PC-3 (cell line): ENCODE measurements at regions not wholly inside any gene's neighbourhood (a gene's known extent, or its start where the extent isn't known, plus 50 kb on each side); places are given as distances from the start of the nearest gene placed in this dataset.

Experiments used
- ATAC-seq: fragments of 200-7000 bp; cut with Tn5 transposase; 2 replicates; pipeline ENCODE4 v1.9.1; 2020; ENCODE audit warnings: mild to moderate bottlenecking, moderate library complexity
- BruUV-seq: library from RNA; stranded (reverse); fragments of 400-500 nt; replicated peaks from 2 replicates; lab custom pipeline; 2021; lab: Mats Ljungman, UMichigan
- CTCF ChIA-PET: fragments of 300-600 bp; sonication (Branson Sonifier 250); formaldehyde crosslinking; loops from one replicate; lab custom pipeline; 2022; ENCODE audit warnings: antibody characterized with exemption; lab: Charles Lee
- POLR2A ChIA-PET: fragments of 300-600 bp; sonication (Branson Sonifier 250); formaldehyde crosslinking; loops from one replicate; lab custom pipeline; 2022; ENCODE audit warnings: antibody characterized with exemption; ENCODE audit not compliant: unreplicated experiment; lab: Charles Lee
- DNase-seq: peaks from one replicate; pipeline ENCODE4 v3.0.0-alpha.2; 2015
- H2AFZ ChIP-seq: fragments of 300-600 bp; sonication (generic); 2 replicates; pipeline ENCODE4 v1.6.0; 2016; ENCODE audit warnings: antibody characterized with exemption, low read length
- H3F3A ChIP-seq: fragments of 300-600 bp; sonication (generic); one replicate; pipeline ENCODE4 v1.6.0; 2017; ENCODE audit warnings: antibody characterized with exemption, low read length, control low read depth, mild to moderate bottlenecking; ENCODE audit not compliant: unreplicated experiment
- H3K27ac ChIP-seq: fragments of 300-600 bp; sonication (generic); 2 replicates; pipeline ENCODE4 v1.5.1; 2016; ENCODE audit warnings: mild to moderate bottlenecking, low read length
- H3K27me3 ChIP-seq: fragments of 300-600 bp; sonication (generic); 2 replicates; pipeline ENCODE4 v1.6.1; 2016; ENCODE audit warnings: low read length, mixed read lengths
- H3K36me3 ChIP-seq: fragments of 300-600 bp; sonication (generic); 2 replicates; pipeline ENCODE4 v1.6.1; 2016; ENCODE audit warnings: low read depth, mixed run types, low read length, mixed read lengths
- H3K4me1 ChIP-seq: fragments of 300-600 bp; sonication (generic); 2 replicates; pipeline ENCODE4 v1.5.1; 2016; ENCODE audit warnings: low read length; ENCODE audit not compliant: insufficient read depth
- H3K4me2 ChIP-seq: fragments of 300-600 bp; sonication (generic); 2 replicates; pipeline ENCODE4 v1.6.0; 2016; ENCODE audit warnings: low read length
- H3K4me3 ChIP-seq: fragments of 300-600 bp; sonication (generic); 2 replicates; pipeline ENCODE4 v1.5.1; 2016; ENCODE audit warnings: mild to moderate bottlenecking, low read length, mixed read lengths
- H3K79me2 ChIP-seq: fragments of 300-600 bp; sonication (generic); 2 replicates; pipeline ENCODE4 v1.6.1; 2017; ENCODE audit warnings: low read length, mixed read lengths
- H3K9ac ChIP-seq: fragments of 300-600 bp; sonication (generic); 2 replicates; pipeline ENCODE4 v1.6.0; 2016; ENCODE audit warnings: mild to moderate bottlenecking, low read length
- H3K9me2 ChIP-seq: fragments of 300-600 bp; sonication (generic); replicated peaks from 2 replicates; pipeline ENCODE4 v1.6.1; 2016; ENCODE audit warnings: mixed run types, low read length, mixed read lengths
- H3K9me3 ChIP-seq: fragments of 300-600 bp; sonication (generic); 2 replicates; pipeline ENCODE4 v1.6.1; 2016; ENCODE audit warnings: low read length, mixed read lengths
- H4K20me1 ChIP-seq: fragments of 300-600 bp; sonication (generic); 2 replicates; pipeline ENCODE4 v1.6.1; 2016; ENCODE audit warnings: low read length, mixed read lengths
- EZH2 ChIP-seq: fragments of 300-600 bp; sonication (generic); IDR thresholded peaks from one replicate; pipeline ENCODE4 v1.6.1; 2017; ENCODE audit warnings: antibody characterized with exemption, mild to moderate bottlenecking, low read length; ENCODE audit not compliant: unreplicated experiment
- EZH2phosphoT487 ChIP-seq: fragments of 300-600 bp; sonication (generic); IDR thresholded peaks from 2 replicates; pipeline ENCODE4 v1.6.1; 2018; ENCODE audit warnings: mild to moderate bottlenecking, antibody characterized with exemption, low read length, borderline replicate concordance
- intact Hi-C: fragments of 100-400 bp; cut with micrococcal nuclease; formaldehyde crosslinking; loops from 2 replicates; pipeline ENCODE4 v1.9.0; 2023
- TF ChIP-seq, protein P1 (sequence below): fragments of 300-600 bp; sonication (generic); conservative IDR thresholded peaks from 2 replicates; pipeline ENCODE4 v1.5.1; 2017; ENCODE audit warnings: antibody characterized with exemption, low read depth, mild to moderate bottlenecking, low read length

DNA sequence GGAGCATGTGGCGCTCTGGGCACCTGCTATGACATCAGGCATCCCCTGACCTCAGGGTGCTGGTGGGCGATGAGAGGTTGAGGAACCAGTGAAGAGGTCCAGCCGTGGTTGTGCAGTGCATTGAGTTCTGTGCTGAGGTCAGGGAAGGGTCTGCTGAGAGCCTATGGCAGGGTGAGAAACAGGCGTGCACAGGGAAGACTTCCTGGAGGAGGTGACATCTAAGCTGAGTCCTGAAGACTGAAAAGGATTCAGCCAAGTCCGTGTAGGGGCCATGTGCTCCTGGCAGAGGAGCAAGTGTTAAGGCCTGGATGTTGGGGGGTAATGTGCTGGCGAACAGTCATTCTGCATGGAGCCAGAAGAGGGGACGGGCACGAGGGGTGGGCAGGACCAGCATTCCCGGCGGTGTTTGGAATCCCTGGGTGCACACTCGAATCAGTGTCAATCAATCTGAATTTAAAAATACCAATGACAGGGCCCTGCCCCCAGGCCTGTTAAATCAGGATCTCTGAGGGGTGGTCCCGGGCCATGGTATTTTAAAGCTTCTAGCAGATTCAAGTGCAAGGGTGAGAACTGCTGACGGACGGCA lies 65.8 kb upstream of the CIBAR2 start:
- intact Hi-C loops, result no loop called here
- Histone ChIP-seq H3K9ac (no peak overlapping the region), H3K9me2 (no peaks in the 10 kb centered on the region), H3K27me3 (no peaks in the 10 kb centered on the region), H3K4me1 (peaks cover 23% of the 10 kb centered on the region), H3K27ac (no peak overlapping the region), H3K4me2 (no peak overlapping the region), H3K79me2 (peaks cover 79% of the 10 kb centered on the region), H2AFZ (no peak overlapping the region), H3K9me3 (no peaks in the 10 kb centered on the region), H3K36me3 (no peaks in the 10 kb centered on the region), H3F3A (peaks cover 5% of the 10 kb centered on the region), H3K4me3 (no peak overlapping the region), H4K20me1 (no peaks in the 10 kb centered on the region)
- CTCF ChIA-PET, result no interaction called here
- POLR2A ChIA-PET, result no interaction called here
- no peak for TF ChIP-seq EZH2phosphoT487
- no peak for TF ChIP-seq EZH2
- TF ChIP-seq, protein P1, sequence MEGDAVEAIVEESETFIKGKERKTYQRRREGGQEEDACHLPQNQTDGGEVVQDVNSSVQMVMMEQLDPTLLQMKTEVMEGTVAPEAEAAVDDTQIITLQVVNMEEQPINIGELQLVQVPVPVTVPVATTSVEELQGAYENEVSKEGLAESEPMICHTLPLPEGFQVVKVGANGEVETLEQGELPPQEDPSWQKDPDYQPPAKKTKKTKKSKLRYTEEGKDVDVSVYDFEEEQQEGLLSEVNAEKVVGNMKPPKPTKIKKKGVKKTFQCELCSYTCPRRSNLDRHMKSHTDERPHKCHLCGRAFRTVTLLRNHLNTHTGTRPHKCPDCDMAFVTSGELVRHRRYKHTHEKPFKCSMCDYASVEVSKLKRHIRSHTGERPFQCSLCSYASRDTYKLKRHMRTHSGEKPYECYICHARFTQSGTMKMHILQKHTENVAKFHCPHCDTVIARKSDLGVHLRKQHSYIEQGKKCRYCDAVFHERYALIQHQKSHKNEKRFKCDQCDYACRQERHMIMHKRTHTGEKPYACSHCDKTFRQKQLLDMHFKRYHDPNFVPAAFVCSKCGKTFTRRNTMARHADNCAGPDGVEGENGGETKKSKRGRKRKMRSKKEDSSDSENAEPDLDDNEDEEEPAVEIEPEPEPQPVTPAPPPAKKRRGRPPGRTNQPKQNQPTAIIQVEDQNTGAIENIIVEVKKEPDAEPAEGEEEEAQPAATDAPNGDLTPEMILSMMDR, result no peak
- no peak for ATAC-seq
- DNase-seq, result no peak
- no TSS peak for BruUV-seq

DNA sequence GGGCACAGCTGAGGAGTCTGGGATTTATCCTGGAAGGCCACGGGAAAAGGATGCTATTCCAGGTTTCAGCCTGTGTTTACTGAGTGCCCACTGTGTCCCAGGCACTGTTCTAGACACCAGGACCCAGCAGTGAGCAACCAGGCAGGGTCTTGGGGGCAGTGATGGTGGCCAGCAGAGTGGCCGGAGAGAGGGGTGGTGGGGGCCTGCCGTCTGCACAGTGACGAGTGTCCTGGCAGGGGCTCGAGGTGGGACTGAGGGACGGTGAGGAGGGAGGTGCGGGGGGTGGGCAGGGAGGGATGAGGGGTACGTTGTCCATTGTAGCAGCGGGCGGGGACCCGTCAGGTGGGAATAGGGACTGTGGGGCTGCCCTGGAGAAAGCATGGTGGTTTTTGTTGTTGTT lies 66.3 kb upstream of the CIBAR2 start:
- Histone ChIP-seq H3K79me2 (peaks cover 76% of the 10 kb centered on the region), H3K27ac (no peak overlapping the region), H2AFZ (no peak overlapping the region), H3K36me3 (peaks cover 2% of the 10 kb centered on the region), H3K9me3 (no peaks in the 10 kb centered on the region), H3K4me2 (no peak overlapping the region), H3F3A (peaks cover under 1% of the 10 kb centered on the region), H3K4me3 (no peak overlapping the region), H3K9ac (no peak overlapping the region), H3K27me3 (no peaks in the 10 kb centered on the region), H3K9me2 (no peaks in the 10 kb centered on the region), H3K4me1 (peaks cover 18% of the 10 kb centered on the region), H4K20me1 (no peaks in the 10 kb centered on the region)
- CTCF ChIA-PET, result no interaction called here
- ATAC-seq (no peak), DNase-seq (no peak)
- intact Hi-C loops, result no loop called here
- no TSS peak for BruUV-seq
- POLR2A ChIA-PET, result no interaction called here
- TF ChIP-seq, protein P1, result no peak
- TF ChIP-seq EZH2phosphoT487 (no peak), EZH2 (no peak)

DNA sequence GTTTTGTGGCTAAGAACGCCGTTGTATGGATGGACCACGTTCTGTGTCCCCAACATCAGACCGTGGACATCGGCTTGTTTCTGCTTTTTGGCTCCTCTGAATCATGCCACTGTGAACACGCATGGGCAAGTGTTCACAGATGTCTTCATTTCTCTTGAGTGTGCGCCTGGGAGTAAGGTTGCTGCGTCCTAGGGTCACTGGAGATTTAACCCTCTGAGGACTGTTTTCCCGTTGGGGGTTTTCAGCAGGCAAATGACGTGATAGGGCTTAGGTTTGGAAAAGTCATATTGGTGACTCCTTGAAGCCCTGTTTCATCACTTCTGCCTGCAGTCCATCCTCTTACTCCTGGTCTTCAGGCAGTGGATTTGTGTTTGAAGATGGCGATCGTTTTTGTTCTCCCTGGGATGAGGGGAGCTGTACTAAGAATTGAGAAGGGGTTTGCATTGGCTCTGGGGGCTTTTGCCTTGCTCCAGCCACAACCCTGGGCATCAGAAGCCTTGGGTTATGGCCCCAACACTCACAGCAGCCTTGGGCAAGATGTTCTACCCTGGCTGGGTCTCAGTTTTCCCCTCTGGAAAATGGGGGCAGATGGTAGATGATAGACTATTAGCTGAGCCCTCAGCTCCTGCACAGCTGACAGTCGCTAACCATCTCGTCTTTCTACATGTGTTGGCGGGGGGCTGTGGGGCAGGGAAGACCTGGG lies 67.2 kb upstream of the CIBAR2 start:
- no peak overlapping the region for H3K9ac ChIP-seq
- H3K27me3 ChIP-seq, result no peaks in the 10 kb centered on the region
- no TSS peak for BruUV-seq
- ChIA-PET POLR2A (no interaction called here), CTCF (no interaction called here)
- no peak overlapping the region for H3K27ac ChIP-seq
- no peaks in the 10 kb centered on the region for H4K20me1 ChIP-seq
- TF ChIP-seq, protein P1, result no peak
- no peak for TF ChIP-seq EZH2
- TF ChIP-seq EZH2phosphoT487, result no peak
- H3K4me3 ChIP-seq, result no peak overlapping the region
- intact Hi-C loops, result no loop called here
- H3K79me2 ChIP-seq, result peaks cover 70% of the 10 kb centered on the region
- H3K36me3 ChIP-seq, result peaks cover 11% of the 10 kb centered on the region
- no peak overlapping the region for H3K4me2 ChIP-seq
- no peaks in the 10 kb centered on the region for H3F3A ChIP-seq
- ATAC-seq, result no peak
- no peaks in the 10 kb centered on the region for H3K9me2 ChIP-seq
- DNase-seq, result no peak
- peaks cover 10% of the 10 kb centered on the region for H3K4me1 ChIP-seq
- no peak overlapping the region for H2AFZ ChIP-seq
- H3K9me3 ChIP-seq, result no peaks in the 10 kb centered on the region
